ENCODE measurements at regions not wholly inside any gene's neighbourhood (a gene's known extent, or its start where the extent isn't known, plus 50 kb on each side); places are given as distances from the start of the nearest gene placed in this dataset.

GRCh38 chr1:224563666-224564065 is 52.5 kb upstream of the CNIH3 start:
- intact Hi-C loops (cut with micrococcal nuclease): no loop called here

GRCh38 chr1:224564454-224565084 is 51.5 kb upstream of the CNIH3 start:
- intact Hi-C loops (cut with micrococcal nuclease): no loop called here

- intact Hi-C loops (cut with micrococcal nuclease): no loop called here
Measured at GRCh38 chr1:224565186-224565585, 50.9 kb upstream of the CNIH3 start.

- intact Hi-C loops (cut with micrococcal nuclease): no loop called here
Measured at GRCh38 chr1:224565611-224566406, 50.3 kb upstream of the CNIH3 start.
